Inferior parietal cortex (tissue), 1 donor: ENCODE measurements at regions not wholly inside any gene's neighbourhood (a gene's known extent, or its start where the extent isn't known, plus 50 kb on each side); places are given as distances from the start of the nearest gene placed in this dataset.

Experiments
- DNase-seq: peaks from one replicate; pipeline ENCODE4 v3.0.0-alpha.2; 2016; ENCODE audit errors: extremely low spot score

GRCh38 chr12:19014240-19014639 lies 115.3 kb upstream of the PLEKHA5 start:
- DNase-seq = peak; percentile 30

DNA sequence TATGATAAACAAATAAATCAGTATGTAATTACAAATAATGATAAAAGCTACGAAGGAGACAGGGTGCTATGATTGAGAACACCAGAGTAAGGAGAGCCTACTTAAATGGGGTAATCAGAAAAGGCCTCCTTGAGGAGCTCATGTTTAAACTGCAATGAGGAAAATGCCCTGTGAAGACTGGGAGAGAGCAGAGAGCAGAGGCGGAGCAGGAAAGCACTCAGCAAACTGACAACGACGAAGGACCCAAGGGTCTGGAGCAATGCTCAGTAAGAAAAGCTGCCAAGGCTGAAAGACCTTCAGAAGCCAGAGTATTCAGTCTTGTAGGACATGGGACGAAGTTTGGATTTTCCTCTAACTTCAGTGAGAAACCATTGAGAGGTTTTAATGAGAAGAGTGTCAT lies 114.2 kb upstream of the PLEKHA5 start:
- DNase-seq = no peak

- no peak for DNase-seq
Measured at GRCh38 chr12:19018302-19018970, 111.1 kb upstream of the PLEKHA5 start.

GRCh38 chr12:19021240-19021639 lies 108.3 kb upstream of the PLEKHA5 start:
- no peak for DNase-seq

DNA sequence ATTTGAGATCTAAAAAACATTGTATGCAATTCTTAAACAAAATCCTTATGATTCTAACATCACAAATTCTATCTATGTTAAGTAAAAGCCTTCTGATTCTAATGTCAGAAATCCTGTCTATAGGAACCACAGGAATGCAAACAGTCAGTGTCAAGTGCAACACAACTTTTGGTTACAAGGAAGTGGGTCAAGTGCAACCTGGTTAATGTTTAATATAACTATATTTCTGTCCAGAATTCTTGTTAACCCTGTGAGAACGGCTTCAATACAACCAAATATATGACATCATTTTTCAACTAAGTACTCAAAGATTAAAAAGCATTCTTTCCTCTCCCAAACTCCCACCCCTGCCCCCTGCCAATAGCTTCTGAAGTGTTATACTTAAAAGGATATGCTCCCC lies 107.9 kb upstream of the PLEKHA5 start:
- DNase-seq = no peak

GRCh38 chr12:19025582-19025981 lies 104.0 kb upstream of the PLEKHA5 start:
- no peak for DNase-seq

- no peak for DNase-seq
Measured at GRCh38 chr12:19026034-19026433, 103.5 kb upstream of the PLEKHA5 start.

DNA sequence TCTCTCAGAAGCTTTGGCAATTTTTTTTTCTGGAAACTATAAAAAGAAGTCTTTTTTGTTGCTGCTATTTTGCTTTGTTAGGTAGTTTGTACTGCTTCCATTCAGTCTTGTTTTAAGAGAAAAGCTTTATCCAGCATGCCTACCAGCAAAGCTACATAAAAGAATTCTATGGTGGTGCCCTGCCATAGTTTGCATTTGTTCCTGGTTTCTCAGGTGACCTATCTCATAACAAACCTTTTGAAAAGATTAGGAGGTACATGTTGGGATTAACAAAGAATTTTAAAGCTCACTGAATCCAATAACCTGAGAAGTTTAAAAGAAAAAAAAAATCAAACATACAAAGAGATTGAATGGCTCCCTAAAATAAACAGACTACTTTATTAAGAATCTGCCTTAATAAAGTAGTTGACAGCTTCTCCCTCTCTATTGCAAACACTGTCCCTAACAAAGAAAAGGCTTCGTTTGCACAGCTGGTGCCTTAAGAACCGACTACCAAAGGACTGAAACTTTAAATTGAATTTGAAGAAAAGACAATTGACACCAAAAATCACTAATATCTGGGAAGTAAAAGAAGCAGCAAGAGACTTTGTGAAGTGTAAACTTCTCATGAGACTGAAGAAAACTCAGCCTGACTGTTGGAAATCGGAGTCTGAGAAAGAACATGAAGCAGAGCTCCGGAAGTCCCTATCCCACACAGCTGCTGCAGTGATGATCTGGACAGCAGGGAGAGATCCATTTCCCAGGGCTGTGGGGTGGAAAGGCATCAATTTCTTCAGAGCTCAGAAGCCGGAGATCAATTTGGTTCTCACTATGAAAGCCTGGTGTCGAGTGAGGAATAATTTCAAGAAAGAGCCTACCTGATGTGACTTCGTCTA lies 102.7 kb upstream of the PLEKHA5 start:
- no peak for DNase-seq

GRCh38 chr12:19030180-19030579 lies 99.4 kb upstream of the PLEKHA5 start:
- DNase-seq = no peak

GRCh38 chr12:19030603-19031002 lies 98.9 kb upstream of the PLEKHA5 start:
- no peak for DNase-seq

GRCh38 chr12:19031032-19031431 lies 98.5 kb upstream of the PLEKHA5 start:
- DNase-seq = no peak

GRCh38 chr12:19032826-19033225 lies 96.7 kb upstream of the PLEKHA5 start:
- DNase-seq = no peak

DNA sequence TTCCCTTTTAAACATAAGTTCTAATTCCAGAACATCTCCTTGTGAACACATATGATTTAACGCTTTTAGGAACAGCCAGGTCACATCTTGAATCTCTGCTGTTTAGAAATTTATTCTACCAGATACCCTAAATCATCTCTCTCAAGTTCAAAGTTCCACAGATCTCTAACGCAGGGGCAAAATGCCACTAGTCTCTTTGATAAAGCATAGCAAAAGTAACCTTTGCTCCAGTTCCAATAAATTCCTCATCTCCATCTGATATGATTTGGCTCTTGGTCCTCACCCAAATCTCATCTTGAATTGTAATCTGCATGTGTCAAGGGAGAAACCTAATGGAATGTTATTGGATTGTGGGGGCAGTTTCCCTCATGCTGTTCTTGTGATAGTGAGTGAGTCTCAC lies 96.3 kb upstream of the PLEKHA5 start:
- DNase-seq = no peak

- no peak for DNase-seq
Measured at GRCh38 chr12:19034937-19035336, 94.6 kb upstream of the PLEKHA5 start.

- no peak for DNase-seq
Measured at GRCh38 chr12:19035536-19035935, 94.0 kb upstream of the PLEKHA5 start.

GRCh38 chr12:19036673-19037357 lies 92.7 kb upstream of the PLEKHA5 start:
- no peak for DNase-seq

GRCh38 chr12:19038209-19038608 lies 91.3 kb upstream of the PLEKHA5 start:
- no peak for DNase-seq

DNA sequence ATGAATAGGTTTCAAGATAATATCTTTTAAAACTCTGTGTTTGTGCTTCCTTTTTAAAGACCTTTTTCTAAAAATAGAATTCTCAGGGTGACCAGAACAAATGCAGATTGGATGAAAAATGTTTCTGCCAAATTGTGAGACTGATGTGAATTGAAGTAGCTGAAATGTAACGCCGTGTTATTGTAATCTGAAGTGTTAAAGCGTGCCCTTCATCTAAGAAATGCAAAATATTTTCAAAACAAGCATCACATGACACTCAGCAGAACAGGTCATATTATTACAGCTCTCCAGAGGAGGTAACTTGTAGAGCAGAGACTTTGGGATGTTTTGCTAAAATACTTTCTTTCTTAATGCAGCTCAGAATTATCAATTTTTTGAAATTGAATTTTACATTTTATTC lies 90.0 kb upstream of the PLEKHA5 start:
- DNase-seq = no peak

- no peak for DNase-seq
Measured at GRCh38 chr12:19042221-19042620, 87.3 kb upstream of the PLEKHA5 start.

DNA sequence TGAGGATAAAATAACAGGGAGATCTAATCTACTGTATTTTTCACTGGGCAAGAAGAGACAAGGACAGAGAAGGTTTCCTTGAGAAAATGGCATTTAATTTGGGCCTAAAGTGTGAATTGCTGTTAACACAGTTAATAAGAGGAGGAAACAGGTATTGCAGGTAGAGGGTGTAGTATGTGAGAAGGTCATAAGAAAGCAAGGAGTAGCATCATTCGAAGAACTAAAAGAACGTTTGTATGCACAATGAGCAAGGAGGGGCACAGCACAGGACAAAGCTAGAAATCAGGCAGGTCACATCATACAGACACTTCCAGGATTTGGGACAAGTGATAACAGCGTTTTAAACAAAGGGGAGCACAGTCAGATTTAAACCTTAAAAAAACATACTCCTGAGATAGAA lies 85.1 kb upstream of the PLEKHA5 start:
- no peak for DNase-seq

- no peak for DNase-seq
Measured at GRCh38 chr12:19044891-19045290, 84.6 kb upstream of the PLEKHA5 start.

DNA sequence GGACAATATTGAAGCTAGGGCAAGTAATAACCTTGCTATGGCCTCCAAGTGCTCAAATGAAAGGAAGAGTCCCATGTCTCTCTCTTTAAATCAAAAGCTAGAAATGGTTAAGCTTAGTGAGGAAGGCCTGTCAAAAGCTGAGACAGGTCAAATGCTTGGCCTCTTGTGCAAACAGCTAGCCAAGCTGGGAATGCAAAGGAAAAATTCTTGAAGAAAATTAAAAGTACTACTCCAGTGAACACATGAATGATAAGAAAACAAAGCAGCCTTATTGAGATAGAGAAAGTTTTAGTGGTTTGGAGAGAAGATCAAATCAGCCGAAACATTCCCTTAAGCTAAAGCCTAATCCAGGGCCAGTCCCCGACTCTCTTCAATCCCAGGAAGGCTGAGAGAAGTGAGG lies 84.1 kb upstream of the PLEKHA5 start:
- no peak for DNase-seq

DNA sequence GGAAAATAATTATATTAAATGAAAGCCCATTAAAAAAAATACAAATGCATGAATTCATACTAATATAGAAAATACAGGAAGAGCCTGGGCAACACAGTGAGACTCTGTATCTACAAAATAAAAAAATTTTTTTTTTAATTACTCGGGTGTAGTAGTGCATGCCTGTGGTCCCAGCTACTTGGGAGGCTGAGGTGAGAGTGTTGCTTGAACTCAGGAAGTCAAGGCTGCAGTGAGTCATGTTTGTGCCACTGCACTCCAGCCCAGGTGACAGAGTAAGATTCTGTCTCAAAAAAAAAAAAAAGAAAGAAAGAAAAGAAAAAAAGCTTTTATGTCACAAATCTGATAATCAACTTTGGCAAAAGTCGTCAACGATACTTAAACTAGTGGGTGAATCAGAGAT lies 80.6 kb upstream of the PLEKHA5 start:
- no peak for DNase-seq
